CD14-positive monocyte (primary cell): ENCODE measurements at regions not wholly inside any gene's neighbourhood (a gene's known extent, or its start where the extent isn't known, plus 50 kb on each side); places are given as distances from the start of the nearest gene placed in this dataset.

Experiments
- DNase-seq, 3 donors: peaks; one replicate each; pipeline ENCODE4 v3.0.0-alpha.2; 2011 to 2022
- H2AFZ ChIP-seq: 2 replicates; pipeline ENCODE4 v1.6.0; 2012; ENCODE audit warnings: mild to moderate bottlenecking, low read depth, low read length, inconsistent platforms; ENCODE audit not compliant: insufficient read depth, poor library complexity, severe bottlenecking
- H3K27ac ChIP-seq, 2 donors: 1 replicate in 1 of 2; 2 replicates in 1 of 2; pipeline ENCODE4 v1.5.1; 2012 to 2013; ENCODE audit warnings: low read length in 2 of 2, control low read depth in 1 of 2, inconsistent platforms in 1 of 2, low read depth in 1 of 2, mild to moderate bottlenecking in 1 of 2
- H3K27me3 ChIP-seq, 2 donors: one replicate each; pipeline versions ENCODE4 v1.6.0 to v1.6.1; 2011 to 2013; ENCODE audit warnings: low read length in 2 of 2; ENCODE audit not compliant: control insufficient read depth in 2 of 2, insufficient read depth in 2 of 2
- H3K36me3 ChIP-seq, 2 donors: replicated peaks in 1 of 2; 1 replicate in 1 of 2; 2 replicates in 1 of 2; pipeline versions ENCODE4 v1.5.1 to v1.6.1; 2012 to 2013; ENCODE audit warnings: low read length in 2 of 2, control low read depth in 1 of 2, inconsistent platforms in 1 of 2, mild to moderate bottlenecking in 1 of 2; ENCODE audit not compliant: insufficient read depth in 2 of 2, control insufficient read depth in 1 of 2
- H3K4me1 ChIP-seq, 2 donors: 1 replicate in 1 of 2; 2 replicates in 1 of 2; pipeline versions ENCODE4 v1.5.1 to v1.6.1; 2012 to 2013; ENCODE audit warnings: low read length in 2 of 2, control low read depth in 1 of 2, inconsistent platforms in 1 of 2, mild to moderate bottlenecking in 1 of 2, moderate library complexity in 1 of 2; ENCODE audit not compliant: insufficient read depth in 2 of 2, control insufficient read depth in 1 of 2
- H3K4me2 ChIP-seq: replicated peaks from 2 replicates; pipeline ENCODE3; 2012; ENCODE audit warnings: low read length, moderate library complexity, mild to moderate bottlenecking; ENCODE audit not compliant: poor library complexity, severe bottlenecking; ENCODE audit errors: extremely low read depth
- H3K4me3 ChIP-seq, 3 experiments: fragments of 200-600 bp in 1 of 3; sonication (generic) in 1 of 3; replicated peaks in 1 of 3; 1 replicate in 2 of 3; 2 replicates in 1 of 3; pipeline ENCODE4 v1.5.1; 2011 to 2013; ENCODE audit warnings: low read length in 3 of 3, mild to moderate bottlenecking in 3 of 3, control low read depth in 2 of 3, low read depth in 2 of 3, inconsistent platforms in 1 of 3, moderate library complexity in 1 of 3
- H3K79me2 ChIP-seq: 2 replicates; pipeline ENCODE4 v1.6.0; 2012; ENCODE audit warnings: mild to moderate bottlenecking, control low read depth, inconsistent platforms, low read length, moderate library complexity; ENCODE audit not compliant: insufficient read depth
- H3K9ac ChIP-seq: 2 replicates; pipeline ENCODE4 v1.6.0; 2017; ENCODE audit warnings: low read length, mild to moderate bottlenecking; ENCODE audit not compliant: insufficient read depth, poor library complexity, severe bottlenecking
- H3K9me3 ChIP-seq, 2 donors: replicated peaks in 1 of 2; 1 replicate in 1 of 2; 2 replicates in 1 of 2; pipeline versions ENCODE4 v1.5.1 to v1.6.1; 2012 to 2013; ENCODE audit warnings: low read length in 2 of 2, control low read depth in 1 of 2; ENCODE audit not compliant: control insufficient read depth in 1 of 2, insufficient read depth in 1 of 2
- H4K20me1 ChIP-seq: 2 replicates; pipeline ENCODE4 v1.6.0; 2012; ENCODE audit warnings: mild to moderate bottlenecking, low read length, control low read depth, moderate library complexity; ENCODE audit not compliant: insufficient read depth
- H3K27ac Mint-ChIP-seq, 7 donors: one replicate each; pipeline ENCODE4 v1.8.0; 2020; ENCODE audit warnings: mild to moderate bottlenecking in 7 of 7, mixed read lengths in 7 of 7, moderate library complexity in 6 of 7, inconsistent platforms in 2 of 7
- H3K27me3 Mint-ChIP-seq, 3 donors: one replicate each; pipeline ENCODE4 v1.8.0; 2021 to 2022; ENCODE audit warnings: low read depth in 3 of 3, mild to moderate bottlenecking in 3 of 3, mixed read lengths in 3 of 3, moderate library complexity in 3 of 3, inconsistent platforms in 1 of 3
- H3K36me3 Mint-ChIP-seq, 2 donors: one replicate each; pipeline ENCODE4 v1.8.0; 2020; ENCODE audit warnings: mixed read lengths in 2 of 2, inconsistent platforms in 1 of 2, mild to moderate bottlenecking in 1 of 2
- H3K4me1 Mint-ChIP-seq: one replicate; pipeline ENCODE4 v1.8.0; 2020; ENCODE audit warnings: mild to moderate bottlenecking, mixed read lengths
- H3K4me3 Mint-ChIP-seq, 2 donors: one replicate each; pipeline ENCODE4 v1.8.0; 2020; ENCODE audit warnings: mild to moderate bottlenecking in 2 of 2, mixed read lengths in 2 of 2, moderate library complexity in 1 of 2
- H3K9me3 Mint-ChIP-seq, 7 donors: one replicate each; pipeline ENCODE4 v1.8.0; 2020 to 2022; ENCODE audit warnings: mixed read lengths in 7 of 7, mild to moderate bottlenecking in 6 of 7, moderate library complexity in 6 of 7, inconsistent platforms in 2 of 7
- WGBS: methylation state at CpG from one replicate; pipeline ENCODE4 v1.1.5; 2013; ENCODE audit warnings: missing lambda C conversion rate; ENCODE audit not compliant: insufficient coverage; 5-methylcytosine and 5-hydroxymethylcytosine counted together
- intact Hi-C, 2 donors: fragments of 100-400 bp; cut with micrococcal nuclease; formaldehyde crosslinking; loops; one replicate each; pipeline versions ENCODE4 v1.15.0 to v1.15.1; 2023
- TF ChIP-seq, protein P1 (sequence below): fragments of 200-600 bp; IDR thresholded peaks from one replicate; pipeline ENCODE4 v1.8.0; 2022; ENCODE audit warnings: antibody characterized with exemption, mild to moderate bottlenecking

DNA sequence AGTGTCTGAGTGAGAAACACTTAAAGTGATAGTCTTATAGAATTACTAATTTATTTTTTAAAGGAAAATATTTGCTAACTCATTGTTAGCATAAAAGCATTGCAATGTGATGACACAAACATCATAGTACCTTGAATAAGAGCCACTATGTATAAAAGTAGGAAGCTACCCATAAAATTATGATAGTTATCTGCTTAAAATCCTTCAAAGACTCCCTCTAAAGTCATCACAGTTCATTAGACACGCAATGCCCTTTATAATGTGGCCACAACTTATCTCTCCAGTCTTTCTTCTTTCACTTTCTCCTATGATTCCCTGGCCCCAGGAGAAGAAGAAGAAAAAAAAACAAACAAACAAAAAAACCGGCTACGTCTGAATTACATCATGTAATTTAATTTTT, 1144.0 kb upstream of the NUDT12 start:
- no peaks in the 10 kb centered on the region for H3K36me3 Mint-ChIP-seq
- WGBS, result no CpG with 5 or more reads among the region's 3 CpGs

DNA sequence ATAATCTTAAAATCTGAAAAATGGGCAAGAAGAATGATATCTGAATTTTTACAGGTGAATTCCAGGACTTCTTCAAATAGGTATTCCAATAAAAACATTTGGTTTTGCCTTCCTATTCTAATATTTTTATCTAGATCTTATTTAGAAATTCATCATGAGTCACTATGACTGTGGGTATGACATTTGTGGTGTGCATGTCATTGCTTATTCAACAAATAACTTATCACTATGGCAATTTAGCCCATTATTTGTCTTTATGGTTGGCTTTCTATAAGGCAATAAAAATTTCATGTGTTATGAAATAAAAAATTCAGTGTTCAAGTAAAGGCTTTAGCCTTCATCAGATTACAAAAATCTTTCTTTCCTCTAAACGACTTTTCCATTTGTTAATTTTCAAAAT, 1139.6 kb upstream of the NUDT12 start:
- Histone ChIP-seq H3K9me3 (peaks cover 16 to 20% of the 10 kb centered on the region in 2 donors), H3K36me3 (no peaks in the 10 kb centered on the region), H3K79me2 (no peaks in the 10 kb centered on the region), H4K20me1 (no peaks in the 10 kb centered on the region), H3K9ac (no peak overlapping the region), H2AFZ (no peak overlapping the region), H3K4me1 (no peaks in the 10 kb centered on the region), H3K27ac (no peak overlapping the region), H3K4me3 (no peak overlapping the region), H3K4me2 (no peak overlapping the region), H3K27me3 (no peaks in the 10 kb centered on the region)
- H3K36me3 Mint-ChIP-seq, result no peaks in the 10 kb centered on the region
- H3K4me1 Mint-ChIP-seq, result no peaks in the 10 kb centered on the region
- TF ChIP-seq, protein P1, sequence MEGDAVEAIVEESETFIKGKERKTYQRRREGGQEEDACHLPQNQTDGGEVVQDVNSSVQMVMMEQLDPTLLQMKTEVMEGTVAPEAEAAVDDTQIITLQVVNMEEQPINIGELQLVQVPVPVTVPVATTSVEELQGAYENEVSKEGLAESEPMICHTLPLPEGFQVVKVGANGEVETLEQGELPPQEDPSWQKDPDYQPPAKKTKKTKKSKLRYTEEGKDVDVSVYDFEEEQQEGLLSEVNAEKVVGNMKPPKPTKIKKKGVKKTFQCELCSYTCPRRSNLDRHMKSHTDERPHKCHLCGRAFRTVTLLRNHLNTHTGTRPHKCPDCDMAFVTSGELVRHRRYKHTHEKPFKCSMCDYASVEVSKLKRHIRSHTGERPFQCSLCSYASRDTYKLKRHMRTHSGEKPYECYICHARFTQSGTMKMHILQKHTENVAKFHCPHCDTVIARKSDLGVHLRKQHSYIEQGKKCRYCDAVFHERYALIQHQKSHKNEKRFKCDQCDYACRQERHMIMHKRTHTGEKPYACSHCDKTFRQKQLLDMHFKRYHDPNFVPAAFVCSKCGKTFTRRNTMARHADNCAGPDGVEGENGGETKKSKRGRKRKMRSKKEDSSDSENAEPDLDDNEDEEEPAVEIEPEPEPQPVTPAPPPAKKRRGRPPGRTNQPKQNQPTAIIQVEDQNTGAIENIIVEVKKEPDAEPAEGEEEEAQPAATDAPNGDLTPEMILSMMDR, result no peak
- WGBS, result no CpG with 5 or more reads among the region's 1 CpG
- no peaks in the 10 kb centered on the region for H3K27me3 Mint-ChIP-seq
- intact Hi-C loops, result no loop called here
- H3K4me3 Mint-ChIP-seq, result no peak overlapping the region
- H3K9me3 Mint-ChIP-seq, result peaks cover 8 to 17% (median 13%) of the 10 kb centered on the region in 7 donors
- DNase-seq, result no peak
- no peak overlapping the region for H3K27ac Mint-ChIP-seq

More for the DNA sequence above, 1144.0 kb upstream of the NUDT12 start:
- H2AFZ ChIP-seq, result no peak overlapping the region
- TF ChIP-seq, protein P1, result no peak
- no peaks in the 10 kb centered on the region for H3K9me3 ChIP-seq
- H3K4me3 ChIP-seq, result no peak overlapping the region
- no peaks in the 10 kb centered on the region for H3K4me1 ChIP-seq
- peaks cover 2 to 7% (median 4%) of the 10 kb centered on the region in 7 donors for H3K9me3 Mint-ChIP-seq
- H4K20me1 ChIP-seq, result no peaks in the 10 kb centered on the region
- no peaks in the 10 kb centered on the region for H3K79me2 ChIP-seq
- no peak overlapping the region for H3K4me2 ChIP-seq
- intact Hi-C loops, result no loop called here
- DNase-seq, result no peak
- H3K4me1 Mint-ChIP-seq, result no peaks in the 10 kb centered on the region
- no peak overlapping the region for H3K27ac Mint-ChIP-seq
- H3K27ac ChIP-seq, result no peak overlapping the region
- H3K36me3 ChIP-seq, result no peaks in the 10 kb centered on the region
- H3K27me3 Mint-ChIP-seq, result no peaks in the 10 kb centered on the region
- H3K9ac ChIP-seq, result no peak overlapping the region
- H3K4me3 Mint-ChIP-seq, result no peak overlapping the region
- H3K27me3 ChIP-seq, result no peaks in the 10 kb centered on the region
